Keratinocyte (primary cell): ENCODE measurements at regions not wholly inside any gene's neighbourhood (a gene's known extent, or its start where the extent isn't known, plus 50 kb on each side); places are given as distances from the start of the nearest gene placed in this dataset.

Experiments
- DNase-seq: peaks from one replicate; pipeline ENCODE4 v3.0.0-alpha.2; 2011; ENCODE audit warnings: low read depth, missing footprints, low spot score
- FAIRE-seq: peaks from 2 replicates; lab custom pipeline; 2011; peaks lifted over from hg19 to GRCh38; lab: Jason Lieb, UNC
- H2AFZ ChIP-seq: 2 replicates; pipeline ENCODE4 v1.6.0; 2012; ENCODE audit warnings: low read length, control low read depth, inconsistent platforms; ENCODE audit not compliant: control insufficient read depth
- H3K27ac ChIP-seq: 2 replicates; pipeline ENCODE4 v1.5.1; 2011; ENCODE audit warnings: low read length; ENCODE audit not compliant: control insufficient read depth, insufficient read depth
- H3K27me3 ChIP-seq: 3 replicates; pipeline ENCODE4 v1.6.0; 2011; ENCODE audit warnings: low read length; ENCODE audit not compliant: control insufficient read depth, insufficient read depth; ENCODE audit errors: extremely low read depth
- H3K36me3 ChIP-seq, 2 experiments: 2 replicates in 1 of 2; 3 replicates in 1 of 2; pipeline ENCODE4 v1.5.1; 2011; ENCODE audit warnings: low read length in 2 of 2, mild to moderate bottlenecking in 1 of 2; ENCODE audit not compliant: control insufficient read depth in 2 of 2, insufficient read depth in 2 of 2; ENCODE audit errors: extremely low read depth in 1 of 2
- H3K4me1 ChIP-seq: 3 replicates; pipeline ENCODE4 v1.5.1; 2011; ENCODE audit warnings: low read length; ENCODE audit not compliant: control insufficient read depth, insufficient read depth; ENCODE audit errors: extremely low read depth
- H3K4me2 ChIP-seq: 3 replicates; pipeline ENCODE4 v1.6.0; 2011; ENCODE audit warnings: low read depth, low read length; ENCODE audit not compliant: control insufficient read depth, insufficient read depth; ENCODE audit errors: extremely low read depth
- H3K4me3 ChIP-seq, 3 experiments: fragments of 200-600 bp in 1 of 3; sonication (generic) in 1 of 3; 2 replicates in 2 of 3; 3 replicates in 1 of 3; pipeline ENCODE4 v1.5.1; 2011 to 2016; ENCODE audit warnings: low read length in 3 of 3, mild to moderate bottlenecking in 3 of 3, control low read depth in 2 of 3, inconsistent platforms in 1 of 3, low read depth in 1 of 3, mixed read lengths in 1 of 3, mixed run types in 1 of 3, moderate library complexity in 1 of 3; ENCODE audit not compliant: control insufficient read depth in 2 of 3, insufficient read depth in 2 of 3; ENCODE audit errors: extremely low read depth in 1 of 3
- H3K79me2 ChIP-seq: 2 replicates; pipeline ENCODE4 v1.6.0; 2012; ENCODE audit warnings: low read length; ENCODE audit not compliant: control insufficient read depth, insufficient read depth
- H3K9ac ChIP-seq: 3 replicates; pipeline ENCODE4 v1.6.0; 2011; ENCODE audit warnings: low read length; ENCODE audit not compliant: control insufficient read depth, insufficient read depth; ENCODE audit errors: extremely low read depth
- H3K9me1 ChIP-seq: 3 replicates; pipeline ENCODE4 v1.6.0; 2011; ENCODE audit warnings: low read length; ENCODE audit not compliant: control insufficient read depth, insufficient read depth; ENCODE audit errors: extremely low read depth
- H3K9me3 ChIP-seq: 2 replicates; pipeline ENCODE4 v1.5.1; 2012; ENCODE audit warnings: low read depth, low read length; ENCODE audit not compliant: control insufficient read depth
- H4K20me1 ChIP-seq: 3 replicates; pipeline ENCODE4 v1.6.0; 2011; ENCODE audit warnings: low read length; ENCODE audit not compliant: control insufficient read depth, insufficient read depth; ENCODE audit errors: extremely low read depth
- EZH2 ChIP-seq: IDR thresholded peaks from one replicate; pipeline ENCODE4 v1.6.1; 2012; ENCODE audit warnings: inconsistent platforms, mild to moderate bottlenecking, low read length, moderate library complexity
- dilution Hi-C: fragments of 300-500 bp; cut with MboI; formaldehyde crosslinking; loops from one replicate; pipeline ENCODE4 v1.7.0; 2020; ENCODE audit warnings: low sequenced_read_pairs; ENCODE audit not compliant: extremely low pct_ligation_motif_present
- TF ChIP-seq, protein P1 (sequence below), 3 experiments: IDR thresholded peaks in 1 of 3; conservative IDR thresholded peaks in 1 of 3; optimal IDR thresholded peaks in 1 of 3; 2 replicates in 2 of 3; 3 replicates in 1 of 3; pipeline versions ENCODE3 to v1.5.1; 2011; ENCODE audit warnings: low read length in 3 of 3, mild to moderate bottlenecking in 3 of 3, moderate library complexity in 2 of 3, control low read depth in 1 of 3, inconsistent platforms in 1 of 3; ENCODE audit not compliant: insufficient read depth in 2 of 3; ENCODE audit errors: extremely low read depth in 1 of 3

DNA sequence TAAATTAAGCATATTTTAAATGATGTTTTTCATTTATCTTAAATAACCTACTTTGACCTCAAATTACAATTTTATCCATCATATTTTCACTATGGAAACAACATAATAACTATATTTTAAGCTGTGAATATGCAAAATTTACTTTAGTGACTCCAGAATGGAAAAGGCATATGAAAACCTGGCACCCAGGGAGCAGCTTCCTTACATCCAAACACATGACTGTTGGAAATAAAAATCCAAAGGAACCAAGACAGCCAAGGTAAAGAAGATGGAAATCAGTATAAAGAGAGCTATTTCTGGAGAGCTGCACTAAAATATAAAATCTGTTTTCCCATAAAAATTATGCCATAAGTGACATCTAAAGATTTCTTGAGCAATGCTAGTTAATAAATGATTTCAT, 140.3 kb upstream of the FTMT start:
- H4K20me1 ChIP-seq: no peaks in the 10 kb centered on the region
- H3K4me3 ChIP-seq: no peak overlapping the region
- no peaks in the 10 kb centered on the region for H3K79me2 ChIP-seq
- no peak overlapping the region for H3K4me2 ChIP-seq
- no peaks in the 10 kb centered on the region for H3K36me3 ChIP-seq
- DNase-seq (no peak), FAIRE-seq (no peak)
- dilution Hi-C loops: no loop called here
- H3K4me1 ChIP-seq: no peaks in the 10 kb centered on the region
- no peak overlapping the region for H2AFZ ChIP-seq
- TF ChIP-seq, protein P1, sequence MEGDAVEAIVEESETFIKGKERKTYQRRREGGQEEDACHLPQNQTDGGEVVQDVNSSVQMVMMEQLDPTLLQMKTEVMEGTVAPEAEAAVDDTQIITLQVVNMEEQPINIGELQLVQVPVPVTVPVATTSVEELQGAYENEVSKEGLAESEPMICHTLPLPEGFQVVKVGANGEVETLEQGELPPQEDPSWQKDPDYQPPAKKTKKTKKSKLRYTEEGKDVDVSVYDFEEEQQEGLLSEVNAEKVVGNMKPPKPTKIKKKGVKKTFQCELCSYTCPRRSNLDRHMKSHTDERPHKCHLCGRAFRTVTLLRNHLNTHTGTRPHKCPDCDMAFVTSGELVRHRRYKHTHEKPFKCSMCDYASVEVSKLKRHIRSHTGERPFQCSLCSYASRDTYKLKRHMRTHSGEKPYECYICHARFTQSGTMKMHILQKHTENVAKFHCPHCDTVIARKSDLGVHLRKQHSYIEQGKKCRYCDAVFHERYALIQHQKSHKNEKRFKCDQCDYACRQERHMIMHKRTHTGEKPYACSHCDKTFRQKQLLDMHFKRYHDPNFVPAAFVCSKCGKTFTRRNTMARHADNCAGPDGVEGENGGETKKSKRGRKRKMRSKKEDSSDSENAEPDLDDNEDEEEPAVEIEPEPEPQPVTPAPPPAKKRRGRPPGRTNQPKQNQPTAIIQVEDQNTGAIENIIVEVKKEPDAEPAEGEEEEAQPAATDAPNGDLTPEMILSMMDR (optimal IDR thresholded peaks at IDR 0.05 in 1 of 3, IDR thresholded peaks at IDR 0.05 in 1 of 3, conservative IDR thresholded peaks at IDR 0.05 in 1 of 3; ENCODE audit: extremely low read depth in 1 of 3, insufficient read depth in 2 of 3, low read length in 3 of 3): no peak
- TF ChIP-seq EZH2: no peak
- H3K27me3 ChIP-seq: no peaks in the 10 kb centered on the region
- H3K9me1 ChIP-seq: no peaks in the 10 kb centered on the region
- H3K9me3 ChIP-seq: no peaks in the 10 kb centered on the region
- H3K27ac ChIP-seq: no peak overlapping the region
- H3K9ac ChIP-seq: no peak overlapping the region

GRCh38 chr5:121719255-121719654, 132.4 kb upstream of the FTMT start:
- Histone ChIP-seq H3K27ac (no peak overlapping the region), H3K79me2 (no peaks in the 10 kb centered on the region), H3K9ac (no peak overlapping the region), H3K4me2 (no peak overlapping the region), H4K20me1 (no peaks in the 10 kb centered on the region), H3K36me3 (no peaks in the 10 kb centered on the region), H3K27me3 (no peaks in the 10 kb centered on the region), H2AFZ (no peak overlapping the region), H3K9me3 (no peaks in the 10 kb centered on the region), H3K4me1 (no peaks in the 10 kb centered on the region), H3K4me3 (no peak overlapping the region), H3K9me1 (no peaks in the 10 kb centered on the region)
- FAIRE-seq: no peak
- TF ChIP-seq EZH2: no peak
- TF ChIP-seq, protein P1 (optimal IDR thresholded peaks at IDR 0.05 in 1 of 3, IDR thresholded peaks at IDR 0.05 in 1 of 3, conservative IDR thresholded peaks at IDR 0.05 in 1 of 3; ENCODE audit: extremely low read depth in 1 of 3, insufficient read depth in 2 of 3, low read length in 3 of 3): no peak
- dilution Hi-C loops: no loop called here
- no peak for DNase-seq
